Brain microvascular endothelial cell (primary cell): ENCODE measurements at regions not wholly inside any gene's neighbourhood (a gene's known extent, or its start where the extent isn't known, plus 50 kb on each side); places are given as distances from the start of the nearest gene placed in this dataset.

Experiments
- DNase-seq: peaks from one replicate; pipeline ENCODE4 v3.0.0-alpha.2; 2020
- H3K27ac ChIP-seq: fragments of 250-450 bp; sonication (Bioruptor Pico); 2 replicates; pipeline ENCODE4 v1.5.1; 2020; ENCODE audit warnings: mild to moderate bottlenecking, moderate library complexity
- H3K27me3 ChIP-seq: fragments of 250-450 bp; sonication (Bioruptor Pico); replicated peaks from 2 replicates; pipeline ENCODE4 v1.5.1; 2020; ENCODE audit warnings: mild to moderate bottlenecking
- H3K36me3 ChIP-seq: fragments of 250-450 bp; sonication (Bioruptor Pico); replicated peaks from 2 replicates; pipeline ENCODE4 v1.5.1; 2020; ENCODE audit warnings: mild to moderate bottlenecking
- H3K4me3 ChIP-seq: 2 replicates; pipeline ENCODE4 v1.5.1; 2011; ENCODE audit warnings: low read depth, mild to moderate bottlenecking, control low read depth, low read length, moderate library complexity
- in situ Hi-C: cut with HindIII; loops from 2 replicates; pipeline ENCODE4 v1.10.0; 2017; ENCODE audit warnings: low sequenced_read_pairs, low pct_ligation_motif_present
- TF ChIP-seq, protein P1 (sequence below): IDR thresholded peaks from 2 replicates; pipeline ENCODE4 v1.5.1; 2011; ENCODE audit warnings: low read depth, mild to moderate bottlenecking, moderate library complexity, low read length, control low read depth, inconsistent platforms; ENCODE audit errors: missing control alignments

DNA sequence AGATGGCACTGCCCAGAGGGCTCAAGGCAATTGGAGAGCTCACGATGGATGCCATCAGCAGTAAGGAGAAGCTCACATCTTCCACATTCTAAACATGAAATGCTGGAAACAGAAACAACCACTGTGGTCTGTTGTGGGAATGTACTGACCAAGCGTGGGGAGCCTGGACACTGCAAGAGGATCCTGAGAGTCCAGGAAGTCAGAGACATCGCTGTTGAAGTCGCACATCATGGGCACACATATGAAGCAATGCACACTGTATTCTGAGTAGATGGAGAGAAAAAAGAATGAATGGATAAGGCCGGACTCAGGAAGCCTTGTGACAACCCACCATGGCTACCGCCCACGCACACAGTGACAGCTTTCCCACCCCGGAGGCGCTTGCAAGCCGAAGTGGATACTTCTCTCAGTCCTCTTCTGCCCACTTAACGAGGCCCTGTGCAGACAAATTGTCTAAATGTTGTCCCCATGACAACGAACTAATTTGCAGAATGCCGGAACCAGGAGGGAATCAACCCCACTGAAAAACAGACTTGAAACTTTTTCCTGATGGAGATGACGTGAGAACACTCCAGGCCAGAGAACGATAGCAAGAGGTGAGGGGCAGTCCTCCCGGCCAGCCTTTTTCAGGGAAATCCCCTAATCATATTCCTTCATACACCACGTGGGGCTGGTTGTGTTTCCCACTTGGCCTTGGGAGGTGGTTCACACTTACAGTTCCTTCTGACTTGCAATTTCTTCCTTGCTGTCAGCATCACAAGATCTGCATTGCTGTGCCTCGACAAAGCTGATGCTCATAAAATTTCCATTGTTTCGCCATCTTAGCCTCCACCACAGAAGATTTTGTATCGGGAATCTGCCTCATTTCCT, 109.6 kb upstream of the SERP2 start:
- in situ Hi-C loops, result no loop called here
- Histone ChIP-seq H3K27ac (no peak overlapping the region), H3K36me3 (no peaks in the 10 kb centered on the region), H3K27me3 (no peaks in the 10 kb centered on the region), H3K4me3 (no peak overlapping the region)
- peak; percentile 43 for DNase-seq
- TF ChIP-seq, protein P1, sequence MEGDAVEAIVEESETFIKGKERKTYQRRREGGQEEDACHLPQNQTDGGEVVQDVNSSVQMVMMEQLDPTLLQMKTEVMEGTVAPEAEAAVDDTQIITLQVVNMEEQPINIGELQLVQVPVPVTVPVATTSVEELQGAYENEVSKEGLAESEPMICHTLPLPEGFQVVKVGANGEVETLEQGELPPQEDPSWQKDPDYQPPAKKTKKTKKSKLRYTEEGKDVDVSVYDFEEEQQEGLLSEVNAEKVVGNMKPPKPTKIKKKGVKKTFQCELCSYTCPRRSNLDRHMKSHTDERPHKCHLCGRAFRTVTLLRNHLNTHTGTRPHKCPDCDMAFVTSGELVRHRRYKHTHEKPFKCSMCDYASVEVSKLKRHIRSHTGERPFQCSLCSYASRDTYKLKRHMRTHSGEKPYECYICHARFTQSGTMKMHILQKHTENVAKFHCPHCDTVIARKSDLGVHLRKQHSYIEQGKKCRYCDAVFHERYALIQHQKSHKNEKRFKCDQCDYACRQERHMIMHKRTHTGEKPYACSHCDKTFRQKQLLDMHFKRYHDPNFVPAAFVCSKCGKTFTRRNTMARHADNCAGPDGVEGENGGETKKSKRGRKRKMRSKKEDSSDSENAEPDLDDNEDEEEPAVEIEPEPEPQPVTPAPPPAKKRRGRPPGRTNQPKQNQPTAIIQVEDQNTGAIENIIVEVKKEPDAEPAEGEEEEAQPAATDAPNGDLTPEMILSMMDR, result no peak

DNA sequence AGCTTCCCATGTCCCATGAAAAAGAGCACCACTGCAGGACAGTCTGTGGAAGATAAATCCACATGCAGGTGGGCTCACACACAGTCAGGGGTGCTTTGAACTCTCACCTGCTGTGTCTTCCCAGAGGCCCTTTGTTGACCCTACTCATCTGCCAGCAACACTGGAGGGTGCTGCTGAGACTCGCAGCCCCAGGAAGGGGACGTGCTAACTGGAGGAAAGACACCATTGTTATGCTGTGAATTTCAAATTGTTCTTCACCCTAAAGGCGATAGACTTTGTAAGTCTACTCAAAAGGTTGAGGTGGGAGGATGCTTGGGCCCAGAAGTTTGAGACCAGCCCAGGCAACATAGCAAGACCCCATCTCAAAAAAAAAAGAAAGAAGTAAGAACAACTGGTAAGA, 107.3 kb upstream of the SERP2 start:
- Histone ChIP-seq H3K36me3 (no peaks in the 10 kb centered on the region), H3K27ac (no peak overlapping the region), H3K27me3 (no peaks in the 10 kb centered on the region), H3K4me3 (no peak overlapping the region)
- TF ChIP-seq, protein P1, result no peak
- in situ Hi-C loops, result no loop called here
- no peak for DNase-seq

DNA sequence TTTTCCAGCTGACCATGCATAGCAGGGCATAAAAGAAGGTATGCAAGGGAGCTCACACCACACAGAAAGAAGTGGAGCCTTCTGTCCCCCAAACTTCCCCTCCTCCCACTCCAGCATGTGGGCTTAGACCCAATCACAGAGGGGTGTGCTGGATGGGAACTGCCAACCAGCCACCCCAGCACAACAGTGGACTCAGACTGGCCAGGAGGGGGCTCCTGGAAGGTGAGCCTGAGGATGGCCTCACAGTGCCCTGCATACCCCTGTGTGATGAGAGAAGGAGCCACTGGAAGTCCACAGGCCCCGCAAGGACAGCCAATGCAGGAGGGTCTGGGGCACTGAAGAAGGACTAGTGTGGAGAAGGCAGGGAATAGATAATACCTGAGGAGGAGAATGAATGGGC, 106.9 kb upstream of the SERP2 start:
- no peak overlapping the region for H3K4me3 ChIP-seq
- TF ChIP-seq, protein P1, result no peak
- no peak overlapping the region for H3K27ac ChIP-seq
- no peaks in the 10 kb centered on the region for H3K36me3 ChIP-seq
- DNase-seq, result no peak
- in situ Hi-C loops, result no loop called here
- no peaks in the 10 kb centered on the region for H3K27me3 ChIP-seq

DNA sequence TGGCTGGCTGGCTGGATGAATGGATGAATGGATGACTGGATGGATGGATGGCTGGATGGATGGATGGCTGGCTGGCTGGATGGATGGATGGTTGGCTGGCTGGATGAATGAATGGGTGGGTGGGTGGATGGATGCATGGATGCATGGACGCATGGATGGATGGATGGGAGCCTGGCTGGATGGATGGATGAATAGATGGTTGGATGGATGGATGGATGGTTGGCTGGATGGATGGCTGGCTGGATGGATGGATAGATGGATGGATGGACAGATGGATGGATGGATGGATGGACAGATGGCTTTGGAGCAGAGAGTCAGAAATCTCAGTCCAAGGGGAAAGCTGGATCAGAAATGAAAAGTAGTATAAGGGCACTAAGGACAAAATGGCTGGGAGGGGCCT, 106.4 kb upstream of the SERP2 start:
- TF ChIP-seq, protein P1, result no peak
- in situ Hi-C loops, result no loop called here
- no peak for DNase-seq
- Histone ChIP-seq H3K36me3 (no peaks in the 10 kb centered on the region), H3K27me3 (no peaks in the 10 kb centered on the region), H3K27ac (no peak overlapping the region), H3K4me3 (no peak overlapping the region)

DNA sequence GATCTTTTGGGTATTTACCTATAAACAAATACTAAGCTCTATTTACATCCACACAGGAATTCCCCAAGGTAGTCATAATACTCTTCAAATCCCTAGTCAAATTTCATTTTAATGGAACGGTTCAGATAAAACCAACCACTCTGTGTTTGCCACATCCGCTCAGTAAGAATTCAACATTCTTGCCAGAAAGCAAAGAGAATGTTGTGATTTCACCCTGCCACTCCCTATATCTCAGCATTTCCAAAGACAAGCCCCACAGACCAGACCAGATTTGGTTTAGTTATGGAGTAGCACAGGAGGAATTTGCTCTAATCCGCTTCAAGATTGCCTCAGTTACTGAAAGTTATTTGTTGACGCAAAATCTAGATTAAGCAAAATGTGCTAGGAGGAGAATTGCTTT, 105.6 kb upstream of the SERP2 start:
- Histone ChIP-seq H3K27me3 (no peaks in the 10 kb centered on the region), H3K36me3 (no peaks in the 10 kb centered on the region), H3K4me3 (no peak overlapping the region), H3K27ac (peak overlapping the region; percentile 25)
- in situ Hi-C loops, result no loop called here
- peak; percentile 67 for DNase-seq
- TF ChIP-seq, protein P1, result no peak

DNA sequence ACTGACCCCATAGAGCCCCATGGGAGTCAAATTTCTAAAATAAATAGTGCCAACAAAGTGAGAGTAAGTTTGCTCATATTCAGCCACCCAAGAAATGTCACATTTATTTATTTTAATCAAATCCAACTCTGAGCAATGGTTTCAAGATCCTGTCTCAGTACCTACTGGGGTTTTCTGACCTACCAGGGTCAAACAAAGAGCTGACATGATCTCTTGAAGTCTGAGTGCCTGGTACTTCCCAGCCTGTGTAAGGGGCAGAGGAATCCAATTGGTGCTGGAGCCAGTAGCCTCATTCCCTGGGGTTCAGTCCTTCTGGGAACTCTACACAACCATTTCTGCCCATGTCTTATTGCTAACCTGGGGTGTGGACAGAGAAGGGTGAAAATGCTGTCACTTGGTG, 104.6 kb upstream of the SERP2 start:
- no peaks in the 10 kb centered on the region for H3K36me3 ChIP-seq
- no peak overlapping the region for H3K27ac ChIP-seq
- no peak overlapping the region for H3K4me3 ChIP-seq
- H3K27me3 ChIP-seq, result no peaks in the 10 kb centered on the region
- DNase-seq, result no peak
- in situ Hi-C loops, result no loop called here
- TF ChIP-seq, protein P1, result no peak
